Nephron progenitor cell (in vitro differentiated cells): ENCODE measurements at regions not wholly inside any gene's neighbourhood (a gene's known extent, or its start where the extent isn't known, plus 50 kb on each side); places are given as distances from the start of the nearest gene placed in this dataset.
"Not testable (repeated sequence)": the region's sequence is repeated elsewhere in the genome, so short reads cannot be mapped to it uniquely, and the experiment has no call there.

Experiments used
- DNase-seq: peaks from one replicate; pipeline ENCODE4 v3.0.0; 2021
- H3K27ac Mint-ChIP-seq: 2 replicates; pipeline ENCODE4 v1.8.0; 2021; ENCODE audit warnings: mild to moderate bottlenecking, moderate library complexity, mixed read lengths
- H3K27me3 Mint-ChIP-seq: 2 replicates; pipeline ENCODE4 v1.8.0; 2021; ENCODE audit warnings: mild to moderate bottlenecking, low read depth, mixed read lengths; ENCODE audit not compliant: poor library complexity
- H3K36me3 Mint-ChIP-seq: 2 replicates; pipeline ENCODE4 v1.8.0; 2021; ENCODE audit warnings: low read depth, mixed read lengths
- H3K4me1 Mint-ChIP-seq: 2 replicates; pipeline ENCODE4 v1.8.0; 2021; ENCODE audit warnings: mixed read lengths
- H3K4me3 Mint-ChIP-seq: 2 replicates; pipeline ENCODE4 v1.8.0; 2021; ENCODE audit warnings: mild to moderate bottlenecking, moderate library complexity, mixed read lengths
- H3K9me3 Mint-ChIP-seq: 2 replicates; pipeline ENCODE4 v1.8.0; 2021; ENCODE audit warnings: mild to moderate bottlenecking, moderate library complexity, mixed read lengths
- CTCF ChIP-seq: fragments of 200-600 bp; sonication (generic); IDR thresholded peaks from 2 replicates; pipeline ENCODE4 v1.5.0; 2021; ENCODE audit warnings: antibody characterized with exemption

DNA sequence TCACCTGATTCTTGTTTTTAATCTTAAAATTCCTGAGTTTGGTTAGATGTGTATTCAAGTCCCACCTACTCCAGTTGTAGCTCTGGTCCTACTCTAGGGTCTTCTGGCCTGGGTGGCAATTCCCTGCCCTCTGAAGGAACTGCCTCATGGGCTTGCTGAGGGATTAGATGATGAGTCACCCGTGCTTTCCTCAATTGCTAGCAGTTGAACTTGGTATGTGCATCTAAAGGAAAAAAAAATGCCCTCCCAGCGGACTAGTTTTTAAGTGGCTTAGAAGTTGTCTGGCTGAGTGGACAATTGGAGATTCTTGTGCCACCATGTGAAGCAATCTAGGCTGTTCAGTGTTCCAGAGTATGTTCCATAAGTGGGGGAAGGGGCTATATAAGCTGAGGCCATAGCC is 127.0 kb downstream of the CCNG2 start:
- no peak overlapping the region for H3K4me3 Mint-ChIP-seq
- no peaks in the 10 kb centered on the region for H3K9me3 Mint-ChIP-seq
- no peak for DNase-seq
- no peaks in the 10 kb centered on the region for H3K4me1 Mint-ChIP-seq
- no peak overlapping the region for H3K27ac Mint-ChIP-seq
- peaks cover 33% of the 10 kb centered on the region for H3K27me3 Mint-ChIP-seq
- no peak for TF ChIP-seq CTCF
- H3K36me3 Mint-ChIP-seq: no peaks in the 10 kb centered on the region

DNA sequence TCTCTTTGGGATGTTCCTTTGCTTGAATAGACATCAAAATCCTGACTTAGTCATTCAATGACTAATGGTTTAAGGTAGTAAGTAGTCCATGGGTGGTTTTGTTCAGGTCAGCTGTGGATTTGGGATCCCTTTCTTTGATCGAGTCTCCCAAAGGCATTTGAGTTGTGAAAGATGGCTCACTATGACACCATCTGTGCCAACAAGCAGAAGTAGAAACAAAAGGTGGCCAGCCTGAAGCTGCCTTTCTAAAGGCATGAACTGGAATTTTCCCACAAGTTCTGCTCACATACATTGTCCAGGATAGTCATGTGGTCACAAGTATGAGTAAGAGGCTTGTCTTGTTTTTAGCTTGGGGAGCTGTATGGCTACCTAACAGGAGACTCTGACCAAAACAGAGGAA is 129.9 kb downstream of the CCNG2 start:
- H3K9me3 Mint-ChIP-seq: no peaks in the 10 kb centered on the region
- no peak overlapping the region for H3K4me3 Mint-ChIP-seq
- H3K36me3 Mint-ChIP-seq: no peaks in the 10 kb centered on the region
- H3K27ac Mint-ChIP-seq: no peak overlapping the region
- no peak for TF ChIP-seq CTCF
- H3K27me3 Mint-ChIP-seq: peaks cover 22% of the 10 kb centered on the region
- H3K4me1 Mint-ChIP-seq: no peaks in the 10 kb centered on the region
- DNase-seq: no peak

GRCh38 chr4:77293426-77293825 is 136.4 kb downstream of the CCNG2 start:
- Mint-ChIP-seq H3K4me1 (peaks cover 3% of the 10 kb centered on the region), H3K9me3 (peaks cover 38% of the 10 kb centered on the region)

DNA sequence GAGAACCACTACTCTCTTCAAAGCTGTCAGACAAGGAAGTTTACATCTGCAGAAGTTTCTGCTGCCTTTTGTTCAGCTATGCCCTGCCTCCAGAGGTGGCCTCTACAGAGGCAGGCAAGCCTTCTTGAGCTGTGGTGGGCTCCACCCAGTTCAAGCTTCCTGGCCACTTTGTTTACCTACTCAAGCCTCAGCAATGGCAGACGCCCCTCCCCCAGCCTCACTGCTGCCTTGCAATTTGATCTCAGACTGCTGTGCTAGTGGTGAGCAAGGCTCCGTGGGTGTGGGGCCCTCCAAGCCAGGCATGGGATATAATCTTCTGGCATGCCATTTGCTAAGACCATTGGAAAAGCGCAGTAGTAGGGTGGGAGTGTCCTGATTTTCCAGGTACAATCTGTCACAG is 144.0 kb downstream of the CCNG2 start:
- not testable (repeated sequence) for H3K4me3 Mint-ChIP-seq, H3K27me3 Mint-ChIP-seq
- Mint-ChIP-seq H3K9me3 (peaks cover 65% of the 10 kb centered on the region), H3K27ac (peak overlapping the region; percentile 62), H3K36me3 (peaks cover 28% of the 10 kb centered on the region), H3K4me1 (peaks cover 37% of the 10 kb centered on the region)
- peak; percentile 43 for DNase-seq

More at GRCh38 chr4:77293426-77293825, 136.4 kb downstream of the CCNG2 start:
- no peak for DNase-seq
- Mint-ChIP-seq H3K27ac (no peak overlapping the region), H3K36me3 (peaks cover 7% of the 10 kb centered on the region), H3K27me3 (peaks cover 6% of the 10 kb centered on the region), H3K4me3 (no peak overlapping the region)
- no peak for TF ChIP-seq CTCF

GRCh38 chr4:77305766-77306165 is 148.8 kb downstream of the CCNG2 start:
- no peak for DNase-seq
- no peak overlapping the region for H3K27ac Mint-ChIP-seq
- H3K36me3 Mint-ChIP-seq: peaks cover 10% of the 10 kb centered on the region
- H3K27me3 Mint-ChIP-seq: peaks cover 2% of the 10 kb centered on the region
- peaks cover 17% of the 10 kb centered on the region for H3K9me3 Mint-ChIP-seq
- H3K4me3 Mint-ChIP-seq: no peak overlapping the region
- no peak for TF ChIP-seq CTCF
- peaks cover 20% of the 10 kb centered on the region for H3K4me1 Mint-ChIP-seq

DNA sequence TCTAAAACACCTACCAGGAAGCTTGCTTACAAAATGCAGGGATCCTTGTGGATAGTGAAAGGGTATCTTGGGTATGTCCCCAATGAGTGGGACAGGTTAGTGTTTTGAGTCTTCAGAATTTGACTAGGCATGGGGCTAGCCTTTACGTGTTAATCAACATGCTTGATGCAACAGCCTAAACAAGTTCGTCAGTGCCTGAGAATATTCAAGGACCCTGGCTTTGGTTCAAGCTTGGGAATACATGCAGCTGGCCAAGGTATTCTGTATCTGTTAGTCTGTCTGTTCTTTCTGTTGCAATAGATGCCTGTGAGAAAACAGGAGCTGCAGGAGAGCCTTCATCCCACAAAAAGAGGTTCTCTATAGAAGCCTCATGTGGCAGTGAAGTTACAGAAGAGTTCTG is 149.5 kb downstream of the CCNG2 start:
- Mint-ChIP-seq H3K4me1 (peaks cover 13% of the 10 kb centered on the region), H3K4me3 (no peak overlapping the region), H3K9me3 (peaks cover 12% of the 10 kb centered on the region), H3K27ac (no peak overlapping the region), H3K27me3 (peaks cover 2% of the 10 kb centered on the region), H3K36me3 (peaks cover 10% of the 10 kb centered on the region)
- no peak for TF ChIP-seq CTCF
- no peak for DNase-seq
